ENCODE measurements at regions not wholly inside any gene's neighbourhood (a gene's known extent, or its start where the extent isn't known, plus 50 kb on each side); places are given as distances from the start of the nearest gene placed in this dataset.

DNA sequence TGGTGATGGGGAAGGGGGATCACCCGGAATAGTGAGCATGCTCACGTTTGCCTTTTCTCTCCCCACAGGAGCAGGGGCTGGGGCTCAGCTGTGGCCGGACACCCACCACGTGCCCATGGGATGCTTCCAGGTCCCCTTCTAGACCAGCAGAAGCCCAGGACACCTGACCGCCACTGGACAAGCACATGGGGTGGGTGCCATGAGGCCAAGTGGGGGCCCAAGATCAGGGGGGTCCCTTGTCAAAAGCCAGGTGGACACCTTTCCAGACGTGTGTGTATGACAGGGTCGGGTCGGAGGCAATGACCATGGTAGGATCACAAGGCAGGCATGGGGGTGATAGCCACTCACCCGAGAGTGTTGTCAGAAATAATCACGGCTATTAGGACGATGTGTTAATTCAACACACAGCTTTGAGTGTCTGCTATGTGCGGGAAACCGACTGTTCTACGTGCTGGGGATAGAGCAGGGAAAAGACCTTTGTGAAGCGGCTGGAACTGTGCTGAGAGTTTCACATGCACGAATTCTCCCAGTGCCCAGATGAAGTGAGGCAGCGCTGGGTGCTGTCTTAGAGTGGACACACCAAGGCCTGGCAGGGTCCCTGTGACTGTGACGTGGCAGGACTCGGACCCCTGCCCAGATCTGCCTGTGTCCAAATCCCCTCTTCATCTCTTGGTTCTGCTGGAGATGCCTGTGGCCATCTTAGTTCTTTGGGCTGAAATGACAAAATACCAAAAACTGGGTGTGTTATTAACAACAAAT, 244.7 kb downstream of the NDUFA10 start:
- no peak for DNase-seq (ENCODE audit: low read depth in 2 of 2)

GRCh38 chr2:239779584-239779983, 245.6 kb downstream of the NDUFA10 start:
- DNase-seq (ENCODE audit: low read depth in 2 of 2): no peak

DNA sequence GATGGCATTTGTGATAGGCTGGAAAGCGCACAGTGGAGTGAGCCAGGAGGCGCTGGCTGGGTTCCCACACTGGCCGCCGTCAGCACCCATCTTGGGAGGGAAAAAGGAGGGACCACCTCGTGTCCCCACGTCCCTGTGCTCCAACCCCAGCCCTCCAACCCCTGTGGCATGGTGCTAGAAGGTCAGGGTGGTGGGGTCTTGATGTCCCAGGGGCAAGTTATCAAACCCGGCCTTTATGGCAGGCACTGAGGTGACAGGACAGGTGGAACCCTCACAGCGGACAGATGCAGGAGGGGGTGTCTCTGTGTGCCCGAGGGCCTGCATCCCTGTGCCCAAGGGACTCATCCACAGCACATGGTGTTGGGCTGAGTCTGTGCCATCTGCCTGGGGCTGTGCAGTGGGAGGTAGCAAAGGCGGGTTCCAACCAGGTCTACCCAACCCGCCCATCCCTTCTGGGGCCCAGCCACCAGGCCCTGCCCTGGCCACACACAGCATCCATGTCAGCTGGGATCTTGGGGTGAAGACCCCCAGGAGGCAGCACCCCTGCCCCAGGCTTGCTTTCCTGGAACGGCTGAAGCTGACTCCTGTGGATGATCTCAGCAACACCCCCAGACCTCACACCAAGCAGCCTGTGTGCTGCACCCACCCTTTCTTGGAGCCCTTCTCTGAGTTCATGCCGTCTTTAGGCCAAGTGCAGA, 246.1 kb downstream of the NDUFA10 start:
- DNase-seq (ENCODE audit: low read depth in 2 of 2): no peak

DNA sequence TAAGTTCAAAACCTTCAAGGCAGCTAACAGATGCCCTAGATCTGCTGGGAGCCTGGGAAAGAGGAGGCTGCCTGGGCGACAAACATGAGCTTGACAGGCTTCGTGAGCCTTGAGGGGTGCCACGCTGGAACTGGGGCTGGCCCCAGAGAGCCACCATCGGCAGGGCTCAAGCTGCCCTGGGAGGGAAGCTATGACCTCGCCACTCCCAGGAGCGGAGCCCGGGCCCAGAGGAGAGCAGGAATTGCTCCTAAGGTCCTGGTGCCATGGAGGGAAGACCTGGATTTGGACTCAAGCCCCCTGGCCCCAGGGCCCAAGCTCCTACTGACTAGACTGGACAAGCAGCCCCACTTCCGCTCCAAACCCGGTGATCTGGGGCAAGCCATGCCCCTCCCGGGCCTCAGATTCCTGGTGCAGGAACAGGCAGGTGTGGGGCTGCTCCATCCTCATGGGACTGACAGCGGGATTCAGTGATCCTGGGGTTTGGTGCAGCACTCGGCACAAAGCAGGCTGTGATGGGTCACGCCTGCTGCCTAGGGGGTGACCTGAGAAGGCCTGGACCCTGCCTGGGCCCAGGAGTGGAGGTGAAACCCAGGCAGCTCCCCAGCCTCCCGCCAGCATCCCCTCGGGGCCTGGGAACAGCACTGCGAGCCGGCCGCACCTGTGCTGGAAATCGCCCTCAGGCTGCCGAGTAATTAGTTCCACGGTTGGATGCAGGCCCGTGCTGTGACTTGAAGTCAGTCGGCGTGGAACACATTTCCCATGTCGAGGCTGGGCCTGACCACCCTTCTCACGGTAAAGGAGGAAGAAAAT, 246.9 kb downstream of the NDUFA10 start:
- DNase-seq (ENCODE audit: low read depth in 2 of 2): no peak

- DNase-seq (ENCODE audit: low read depth in 2 of 2): no peak
Measured at GRCh38 chr2:239777219-239777618, 247.9 kb downstream of the NDUFA10 start.

GRCh38 chr2:239776436-239777005, 248.6 kb downstream of the NDUFA10 start:
- no peak for DNase-seq (ENCODE audit: low read depth in 2 of 2)

GRCh38 chr2:239775623-239776435, 249.3 kb downstream of the NDUFA10 start:
- no peak for DNase-seq (ENCODE audit: low read depth in 2 of 2)

DNA sequence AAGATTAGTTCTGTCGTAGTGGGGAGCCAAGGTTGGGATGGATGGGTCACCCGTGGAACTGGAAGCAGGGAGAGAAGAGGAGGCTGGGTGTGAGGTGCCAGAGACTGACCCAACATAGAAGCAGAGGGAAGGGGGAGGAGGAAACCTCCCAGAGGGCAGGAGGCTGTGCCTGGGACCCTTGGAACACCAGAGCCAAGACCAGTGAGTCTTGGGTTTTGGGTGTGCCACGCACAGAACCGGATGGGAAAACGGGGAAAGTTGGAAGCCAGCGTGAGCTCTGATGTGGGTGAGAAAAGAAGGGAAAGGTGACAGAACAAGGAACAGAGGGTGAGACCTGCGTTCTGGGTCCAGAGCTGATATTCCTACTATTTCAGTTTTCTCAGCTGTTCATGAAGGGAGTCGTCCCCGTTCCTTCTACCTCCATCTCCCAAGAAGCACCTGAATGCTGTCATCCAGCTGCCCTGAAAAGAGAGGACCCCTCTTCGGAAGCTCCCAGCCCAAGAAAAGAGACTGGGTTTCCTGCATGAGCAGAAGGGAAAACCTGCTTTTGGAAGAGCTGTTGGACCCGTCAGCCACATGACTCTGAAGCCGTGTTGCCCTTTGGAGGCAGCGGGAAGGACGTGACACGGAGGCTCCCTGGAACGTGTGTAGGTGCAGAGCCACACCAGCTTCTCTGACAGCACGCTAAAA, 250.1 kb downstream of the NDUFA10 start:
- DNase-seq (ENCODE audit: low read depth in 2 of 2): no peak

GRCh38 chr2:239774142-239774462, 251.0 kb downstream of the NDUFA10 start:
- no peak for DNase-seq (ENCODE audit: low read depth in 2 of 2)

- DNase-seq (ENCODE audit: low read depth in 2 of 2): no peak
Measured at GRCh38 chr2:239773228-239774141, 251.7 kb downstream of the NDUFA10 start.

- no peak for DNase-seq (ENCODE audit: low read depth in 2 of 2)
Measured at GRCh38 chr2:239772721-239773120, 252.4 kb downstream of the NDUFA10 start.

DNA sequence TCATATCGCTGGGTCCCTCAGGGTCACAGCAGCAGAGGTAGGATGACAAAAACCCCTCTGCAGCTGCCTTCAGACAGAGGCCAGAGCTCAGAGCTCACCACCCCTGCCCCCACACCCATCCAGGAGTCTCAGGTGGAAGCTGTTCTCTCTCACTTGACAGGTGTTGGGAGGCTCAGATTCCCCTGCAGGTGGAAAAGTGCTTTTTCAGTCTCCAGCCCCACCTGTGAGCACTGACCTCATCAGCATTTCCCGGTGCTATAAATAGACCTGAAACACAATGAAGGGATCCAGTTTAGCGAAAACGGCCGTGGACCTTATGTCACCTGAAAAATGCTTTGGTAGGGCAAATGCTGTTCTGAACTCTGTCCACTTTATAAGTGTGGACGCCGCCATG, 254.9 kb downstream of the NDUFA10 start:
- DNase-seq (ENCODE audit: low read depth in 2 of 2): no peak

DNA sequence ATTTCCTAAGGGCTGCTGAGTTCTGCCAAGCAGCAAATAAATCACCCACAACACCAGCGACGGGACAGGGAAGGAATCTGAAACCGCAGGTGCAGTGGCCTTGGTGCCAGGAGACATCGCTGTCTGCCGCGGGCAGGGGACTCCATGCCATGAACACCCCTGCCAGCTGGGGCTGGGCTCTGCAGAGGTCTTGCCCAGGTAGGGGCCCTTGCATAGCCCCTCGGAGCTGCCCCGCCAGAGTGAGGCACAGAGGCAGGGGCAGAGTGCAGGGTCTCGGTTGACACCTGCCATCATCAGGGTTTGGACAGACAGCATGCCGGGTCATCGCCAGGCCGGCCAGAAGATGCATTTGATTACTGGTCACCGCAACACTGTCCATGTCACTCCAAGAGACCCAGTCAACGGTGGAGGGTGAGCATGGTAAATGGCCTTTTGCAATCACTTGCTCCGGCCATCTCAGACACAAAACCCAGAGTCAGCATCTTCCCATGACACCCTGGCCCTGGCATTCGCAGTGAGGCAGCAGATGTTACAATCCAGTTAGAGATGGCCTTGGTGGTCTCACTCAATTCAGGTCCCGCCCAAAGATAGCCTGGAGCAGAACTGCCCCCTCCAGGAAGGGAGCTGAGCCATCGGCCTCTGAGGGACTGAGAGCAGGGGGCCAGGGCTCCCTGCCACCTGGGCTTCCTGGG, 255.4 kb downstream of the NDUFA10 start:
- no peak for DNase-seq (ENCODE audit: low read depth in 2 of 2)

DNA sequence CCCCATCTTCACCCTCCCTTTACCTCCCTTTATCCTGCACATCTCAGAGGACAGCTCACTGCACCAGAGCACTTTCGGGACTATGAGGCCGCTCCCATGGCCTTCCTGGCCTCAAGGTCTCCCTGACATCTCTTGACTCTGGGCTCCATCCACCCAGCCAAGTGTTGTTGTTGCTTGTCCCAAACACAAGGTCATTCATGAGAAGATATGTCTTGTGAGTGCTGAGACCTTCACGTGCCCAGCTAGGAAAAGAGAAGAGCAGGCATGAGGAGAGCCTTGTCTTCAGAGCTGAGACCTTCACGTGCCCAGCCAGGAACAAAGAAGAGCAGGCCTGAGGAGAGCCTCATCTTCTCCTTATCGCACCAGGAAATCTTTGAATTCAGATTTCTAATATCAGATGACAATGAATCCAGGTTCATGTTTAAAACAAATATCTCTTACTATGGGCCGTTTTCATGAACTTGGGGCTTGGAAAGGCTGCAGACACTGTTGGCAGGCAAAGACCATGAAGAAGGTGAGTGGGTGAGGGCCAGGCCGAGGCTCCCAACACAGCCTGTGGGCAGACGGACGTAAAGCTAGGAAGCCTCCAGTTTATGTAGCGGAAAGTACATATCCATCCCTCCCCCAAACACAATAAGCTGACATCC, 256.1 kb downstream of the NDUFA10 start:
- DNase-seq (ENCODE audit: low read depth in 2 of 2): no peak

DNA sequence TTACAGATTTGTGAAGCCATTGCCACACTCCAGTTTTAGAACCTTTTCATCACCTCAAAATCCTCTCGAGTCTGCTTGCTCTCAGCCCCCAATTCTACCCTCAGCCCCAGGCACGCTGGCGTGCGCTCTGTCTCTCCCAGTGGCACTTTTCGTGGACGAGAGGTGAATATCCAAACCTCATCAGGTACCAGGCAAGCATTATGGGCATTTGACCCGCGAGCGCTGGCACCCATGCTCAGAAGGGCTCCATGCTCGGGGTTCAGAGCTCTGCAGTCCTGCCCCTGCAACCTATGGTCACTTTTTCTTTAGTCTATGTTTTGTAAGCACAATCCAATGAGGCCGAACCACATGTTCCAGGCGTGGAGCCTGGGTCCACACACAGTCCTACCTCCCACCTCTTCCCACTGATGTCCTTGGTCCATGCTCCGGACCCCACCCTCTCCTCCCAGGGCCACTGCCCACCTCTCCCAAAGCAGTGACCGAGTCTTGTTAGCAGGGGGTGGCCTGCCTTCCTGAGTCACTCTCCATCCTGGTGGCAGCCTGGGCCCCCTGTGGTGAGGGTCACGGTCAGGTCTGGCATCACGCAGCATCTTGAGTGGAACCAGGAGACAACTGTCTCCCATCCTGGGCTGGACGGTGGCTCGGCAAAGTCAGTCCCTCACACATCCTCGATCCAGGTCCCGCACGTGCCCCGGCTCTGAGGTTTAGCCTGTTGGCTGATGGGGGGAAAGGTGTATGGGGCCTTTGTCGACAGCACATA, 256.9 kb downstream of the NDUFA10 start:
- DNase-seq (ENCODE audit: low read depth in 2 of 2): no peak

DNA sequence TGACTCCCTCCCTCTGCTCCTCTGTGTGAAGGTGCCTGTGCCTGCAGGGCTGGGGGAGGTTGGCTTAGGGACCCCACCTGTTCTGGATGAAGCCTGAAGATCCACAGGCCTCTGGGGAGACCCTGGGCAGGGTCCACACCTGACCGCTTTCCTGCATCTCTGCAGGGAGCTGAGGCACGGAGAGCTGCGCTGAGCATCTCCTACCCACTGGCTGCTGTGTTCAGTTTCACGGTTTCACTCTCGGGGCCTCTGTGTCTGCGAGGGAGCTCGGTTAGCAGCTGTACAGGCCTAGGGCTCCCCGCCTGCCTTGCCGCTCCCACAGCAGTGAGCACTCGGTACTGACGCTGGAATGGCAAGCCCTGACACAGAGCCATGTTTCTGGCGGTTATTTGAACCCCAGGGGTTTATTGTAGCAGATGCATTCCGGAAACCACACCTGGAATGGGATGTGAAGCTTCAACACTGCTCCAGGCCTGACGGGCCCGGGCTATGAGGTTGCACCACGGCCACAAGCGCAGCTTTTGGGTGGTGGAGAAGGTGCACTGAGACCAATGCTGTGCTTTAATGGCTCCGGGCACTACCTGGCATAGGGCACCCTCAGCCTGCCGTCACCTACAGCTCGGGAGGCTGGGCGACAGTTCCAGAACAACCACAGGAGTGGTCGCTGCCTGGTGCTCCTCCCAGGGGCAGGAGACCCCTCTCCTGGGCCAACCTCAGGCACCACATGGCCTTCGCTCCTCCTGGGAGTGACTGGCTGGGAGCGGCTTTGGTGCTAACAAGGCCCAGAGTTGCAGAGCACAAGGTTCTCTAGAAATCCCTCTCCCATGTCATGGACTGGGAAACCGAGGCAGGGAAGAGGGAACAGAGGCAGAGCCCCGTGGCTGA, 257.9 kb downstream of the NDUFA10 start:
- DNase-seq (ENCODE audit: low read depth in 2 of 2): no peak

DNA sequence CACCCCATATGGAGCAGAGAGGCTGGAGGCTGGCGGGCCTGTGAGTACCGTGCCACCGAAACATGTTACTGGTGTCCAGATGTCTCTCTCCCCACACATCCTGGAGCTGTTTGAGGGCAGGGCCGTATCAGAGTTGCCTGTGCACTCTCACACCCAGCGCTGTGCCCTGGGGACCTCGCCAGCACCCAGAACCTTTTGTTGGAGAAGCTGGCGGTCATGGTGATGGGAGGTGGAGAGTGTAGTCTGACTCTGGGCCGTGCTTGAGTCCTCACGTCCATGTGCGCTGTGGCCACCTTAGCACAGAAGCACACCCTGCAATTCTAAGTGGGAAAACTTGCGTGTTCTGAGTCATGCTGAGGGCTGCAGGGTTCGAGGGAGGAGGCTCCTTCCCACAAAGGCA, 259.2 kb downstream of the NDUFA10 start:
- no peak for DNase-seq (ENCODE audit: low read depth in 2 of 2)

Data from activated CD4-positive, alpha-beta T cell treated with anti-CD3 and anti-CD28 coated beads for 24 hours (primary cell).